Transverse colon (tissue), 3 donors: ENCODE measurements at regions not wholly inside any gene's neighbourhood (a gene's known extent, or its start where the extent isn't known, plus 50 kb on each side); places are given as distances from the start of the nearest gene placed in this dataset.

ENCODE experiments used
- CTCF ChIP-seq, 5 experiments: fragments of 200-600 bp in 3 of 5; fragments of 450-650 bp in 2 of 5; sonication (generic) in 3 of 5; IDR thresholded peaks; 1 replicate in 2 of 5; 2 replicates in 3 of 5; pipeline ENCODE4 v1.5.1; 2016 to 2017; ENCODE audit warnings: antibody characterized with exemption in 5 of 5, inconsistent platforms in 3 of 5, mild to moderate bottlenecking in 2 of 5, moderate library complexity in 1 of 5
- POLR2A ChIP-seq: fragments of 450-650 bp; IDR thresholded peaks from one replicate; pipeline ENCODE4 v1.6.1; 2016; ENCODE audit warnings: antibody characterized with exemption, mild to moderate bottlenecking, moderate library complexity

DNA sequence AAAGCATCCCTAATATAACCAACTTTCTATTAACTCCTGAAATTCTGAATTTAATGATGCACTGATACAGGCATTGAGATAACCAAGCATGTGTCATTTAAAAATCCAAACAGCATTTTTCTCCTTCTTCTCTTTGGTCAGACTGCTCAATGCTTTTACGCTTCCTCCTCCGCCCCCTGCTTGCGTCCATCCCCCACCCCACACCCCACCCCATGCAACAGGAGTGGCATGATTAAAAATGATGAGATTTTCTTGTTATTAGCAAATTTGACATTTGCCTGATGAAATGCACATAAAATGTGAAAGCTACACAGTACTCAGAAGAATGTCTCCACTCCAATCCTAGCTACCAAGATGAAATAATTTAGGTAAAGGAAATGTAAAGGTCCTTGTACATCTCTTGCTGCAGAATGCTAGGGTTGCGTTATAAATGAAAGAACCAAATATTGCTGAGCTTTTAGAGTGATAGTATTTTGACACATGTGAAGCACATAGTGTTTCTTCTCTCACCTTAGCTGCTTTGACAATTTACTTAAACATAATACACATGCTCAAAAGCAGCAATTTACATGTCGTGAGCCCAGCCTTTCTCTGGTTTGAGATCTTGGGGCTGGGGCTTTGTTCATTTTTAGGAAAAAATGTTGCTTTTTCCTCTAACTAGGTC lies 263.8 kb downstream of the MEIS1 start:
- TF ChIP-seq CTCF (IDR thresholded peaks at IDR 0.05), result no peak
- TF ChIP-seq POLR2A, result no peak
